Neutrophil (primary cell): ENCODE measurements at regions not wholly inside any gene's neighbourhood (a gene's known extent, or its start where the extent isn't known, plus 50 kb on each side); places are given as distances from the start of the nearest gene placed in this dataset.
"Not testable (repeated sequence)": the region's sequence is repeated elsewhere in the genome, so short reads cannot be mapped to it uniquely, and the experiment has no call there.

Source experiments
- H3K27ac ChIP-seq: fragments of 200-600 bp; sonication (generic); 2 replicates; pipeline ENCODE4 v1.5.1; 2016; ENCODE audit warnings: mild to moderate bottlenecking, moderate library complexity
- H3K27me3 ChIP-seq: fragments of 200-600 bp; sonication (generic); 2 replicates; pipeline ENCODE4 v1.6.0; 2016; ENCODE audit warnings: mild to moderate bottlenecking
- H3K36me3 ChIP-seq: fragments of 200-600 bp; sonication (generic); 2 replicates; pipeline ENCODE4 v1.5.1; 2017
- H3K4me1 ChIP-seq, 2 experiments: fragments of 200-600 bp in 1 of 2; sonication (generic) in 1 of 2; 1 replicate in 1 of 2; 2 replicates in 1 of 2; pipeline versions ENCODE4 v1.5.1 to v1.6.1; 2013 to 2016; ENCODE audit warnings: low read depth in 1 of 2, low read length in 1 of 2, mild to moderate bottlenecking in 1 of 2, moderate library complexity in 1 of 2; ENCODE audit not compliant: control insufficient read depth in 1 of 2, insufficient read depth in 1 of 2
- H3K4me3 ChIP-seq, 2 experiments: fragments of 200-600 bp in 1 of 2; sonication (generic) in 1 of 2; 1 replicate in 1 of 2; 2 replicates in 1 of 2; pipeline ENCODE4 v1.5.1; 2013 to 2016; ENCODE audit warnings: low read depth in 1 of 2, low read length in 1 of 2, mild to moderate bottlenecking in 1 of 2, moderate library complexity in 1 of 2
- H3K9me3 ChIP-seq: fragments of 200-600 bp; sonication (generic); 2 replicates; pipeline ENCODE4 v1.5.1; 2016
- CTCF ChIP-seq: fragments of 200-600 bp; sonication (generic); IDR thresholded peaks from 2 replicates; pipeline ENCODE4 v1.5.1; 2016; ENCODE audit warnings: antibody characterized with exemption

- Histone ChIP-seq H3K36me3 (no peaks in the 10 kb centered on the region), H3K9me3 (no peaks in the 10 kb centered on the region), H3K27me3 (no peaks in the 10 kb centered on the region), H3K4me1 (peaks cover 6 to 7% of the 10 kb centered on the region in 2 experiments), H3K4me3 (no peak overlapping the region), H3K27ac (no peak overlapping the region)
- TF ChIP-seq CTCF, result no peak
Measured at GRCh38 chr1:148386617-148387016, 96.5 kb downstream of the PPIAL4G start.

- not testable (repeated sequence) for H3K27ac ChIP-seq, H3K4me3 ChIP-seq, H3K4me1 ChIP-seq, H3K9me3 ChIP-seq, H3K27me3 ChIP-seq, H3K36me3 ChIP-seq
Measured at GRCh38 chr1:148386031-148386398, 97.1 kb downstream of the PPIAL4G start.

GRCh38 chr1:148385371-148386030 is 97.6 kb downstream of the PPIAL4G start:
- TF ChIP-seq CTCF, result no peak
- Histone ChIP-seq H3K9me3 (no peaks in the 10 kb centered on the region), H3K36me3 (no peaks in the 10 kb centered on the region), H3K27ac (no peak overlapping the region), H3K27me3 (no peaks in the 10 kb centered on the region), H3K4me1 (peaks cover 6 to 7% of the 10 kb centered on the region in 2 experiments), H3K4me3 (no peak overlapping the region)

GRCh38 chr1:148383966-148384365 is 99.1 kb downstream of the PPIAL4G start:
- H3K4me1 ChIP-seq, result peaks cover 7 to 8% of the 10 kb centered on the region in 2 experiments
- H3K36me3 ChIP-seq, result no peaks in the 10 kb centered on the region
- H3K9me3 ChIP-seq, result no peaks in the 10 kb centered on the region
- H3K27ac ChIP-seq, result no peak overlapping the region
- no peak for TF ChIP-seq CTCF
- no peaks in the 10 kb centered on the region for H3K27me3 ChIP-seq
- H3K4me3 ChIP-seq, result no peak overlapping the region

- H3K36me3 ChIP-seq, result no peaks in the 10 kb centered on the region
- TF ChIP-seq CTCF, result no peak
- H3K4me1 ChIP-seq, result peaks cover 0 to 4% of the 10 kb centered on the region in 2 experiments
- H3K27me3 ChIP-seq, result no peaks in the 10 kb centered on the region
- peak overlapping the region; percentile 24 to 31 for H3K4me3 ChIP-seq
- H3K9me3 ChIP-seq, result no peaks in the 10 kb centered on the region
- H3K27ac ChIP-seq, result no peak overlapping the region
Measured at GRCh38 chr1:148379697-148380096, 103.4 kb downstream of the PPIAL4G start.

GRCh38 chr1:148379170-148379500 is 104.0 kb downstream of the PPIAL4G start:
- TF ChIP-seq CTCF, result no peak
- no peaks in the 10 kb centered on the region for H3K36me3 ChIP-seq
- peak overlapping the region; percentile 24 to 31 for H3K4me3 ChIP-seq
- H3K27ac ChIP-seq, result no peak overlapping the region
- H3K27me3 ChIP-seq, result no peaks in the 10 kb centered on the region
- no peaks in the 10 kb centered on the region for H3K9me3 ChIP-seq
- peaks cover 0 to 4% of the 10 kb centered on the region in 2 experiments for H3K4me1 ChIP-seq

GRCh38 chr1:148377992-148378391 is 105.1 kb downstream of the PPIAL4G start:
- H3K36me3 ChIP-seq, H3K4me3 ChIP-seq, H3K9me3 ChIP-seq, H3K27me3 ChIP-seq, H3K27ac ChIP-seq, H3K4me1 ChIP-seq: not testable (repeated sequence)

GRCh38 chr1:148377045-148377444 is 106.1 kb downstream of the PPIAL4G start:
- H3K27me3 ChIP-seq, H3K4me3 ChIP-seq, H3K27ac ChIP-seq, H3K4me1 ChIP-seq, H3K36me3 ChIP-seq, H3K9me3 ChIP-seq: not testable (repeated sequence)
